Natural killer cell (primary cell): ENCODE measurements at regions not wholly inside any gene's neighbourhood (a gene's known extent, or its start where the extent isn't known, plus 50 kb on each side); places are given as distances from the start of the nearest gene placed in this dataset.

Source experiments
- ATAC-seq, 3 donors: fragments of 150-1000 bp in 2 of 3; fragments of 200-7000 bp in 1 of 3; cut with Tn5 transposase; 1 replicate in 1 of 3; 2 replicates in 2 of 3; pipeline ENCODE4 v1.10.0; 2021; ENCODE audit warnings: mild to moderate bottlenecking in 2 of 3, moderate library complexity in 2 of 3
- DNase-seq, 2 donors: peaks; one replicate each; pipeline versions ENCODE4 v3.0.0 to v3.0.0-alpha.2; 2013 to 2021; ENCODE audit warnings: mixed read lengths in 1 of 2
- H3K27ac ChIP-seq: one replicate; pipeline ENCODE4 v1.5.1; 2013; ENCODE audit warnings: mild to moderate bottlenecking, low read length
- H3K27me3 ChIP-seq: one replicate; pipeline ENCODE4 v1.6.1; 2013; ENCODE audit warnings: low read length; ENCODE audit not compliant: control insufficient read depth, insufficient read depth
- H3K36me3 ChIP-seq: one replicate; pipeline ENCODE4 v1.6.1; 2013; ENCODE audit warnings: low read length; ENCODE audit not compliant: control insufficient read depth, insufficient read depth
- H3K4me1 ChIP-seq: one replicate; pipeline ENCODE4 v1.6.1; 2013; ENCODE audit warnings: low read length; ENCODE audit not compliant: control insufficient read depth, insufficient read depth
- H3K4me3 ChIP-seq: one replicate; pipeline ENCODE4 v1.5.1; 2013; ENCODE audit warnings: low read length
- H3K9me3 ChIP-seq: one replicate; pipeline ENCODE4 v1.6.1; 2013; ENCODE audit warnings: low read length; ENCODE audit not compliant: control insufficient read depth, insufficient read depth
- H3K27ac Mint-ChIP-seq, 2 donors: one replicate each; pipeline ENCODE4 v1.8.0; 2022; ENCODE audit warnings: mild to moderate bottlenecking in 2 of 2, mixed read lengths in 2 of 2, moderate library complexity in 1 of 2
- H3K27me3 Mint-ChIP-seq, 2 donors: one replicate each; pipeline ENCODE4 v1.8.0; 2022; ENCODE audit warnings: low read depth in 2 of 2, mixed read lengths in 2 of 2
- H3K36me3 Mint-ChIP-seq: one replicate; pipeline ENCODE4 v1.8.0; 2022; ENCODE audit warnings: mixed read lengths
- H3K4me1 Mint-ChIP-seq, 2 donors: one replicate each; pipeline ENCODE4 v1.8.0; 2022; ENCODE audit warnings: mixed read lengths in 2 of 2
- H3K4me3 Mint-ChIP-seq: one replicate; pipeline ENCODE4 v1.8.0; 2022; ENCODE audit warnings: mild to moderate bottlenecking, moderate library complexity, mixed read lengths
- H3K9me3 Mint-ChIP-seq, 2 donors: one replicate each; pipeline ENCODE4 v1.8.0; 2022; ENCODE audit warnings: mixed read lengths in 2 of 2
- CTCF ChIP-seq: fragments of 200-600 bp; IDR thresholded peaks from one replicate; pipeline ENCODE4 v1.8.0; 2022; ENCODE audit warnings: antibody characterized with exemption
- WGBS: methylation state at CpG from one replicate; pipeline ENCODE4 v1.1.7; 2013; ENCODE audit warnings: missing lambda C conversion rate; ENCODE audit not compliant: insufficient coverage; 5-methylcytosine and 5-hydroxymethylcytosine counted together
- intact Hi-C: fragments of 100-400 bp; cut with micrococcal nuclease; formaldehyde crosslinking; loops from one replicate; pipeline ENCODE4 v1.14.2; 2022

GRCh38 chr4:96602661-96603060 is 762.8 kb downstream of the PDHA2 start:
- intact Hi-C loops = no loop called here
- ATAC-seq (no peak), DNase-seq (no peak)
- no peaks in the 10 kb centered on the region for H3K27me3 ChIP-seq
- WGBS = 75% methylated on average over 2 of the region's 3 CpGs
- H3K36me3 Mint-ChIP-seq = no peaks in the 10 kb centered on the region
- H3K4me3 Mint-ChIP-seq = no peak overlapping the region
- H3K4me3 ChIP-seq = no peak overlapping the region
- H3K27ac Mint-ChIP-seq = no peak overlapping the region
- TF ChIP-seq CTCF = no peak
- peaks cover 0 to 6% of the 10 kb centered on the region in 2 donors for H3K9me3 Mint-ChIP-seq
- H3K27me3 Mint-ChIP-seq = no peaks in the 10 kb centered on the region
- H3K4me1 Mint-ChIP-seq = no peaks in the 10 kb centered on the region
- H3K9me3 ChIP-seq = no peaks in the 10 kb centered on the region
- no peaks in the 10 kb centered on the region for H3K36me3 ChIP-seq
- no peaks in the 10 kb centered on the region for H3K4me1 ChIP-seq
- H3K27ac ChIP-seq = no peak overlapping the region

GRCh38 chr4:96603641-96604040 is 763.7 kb downstream of the PDHA2 start:
- no peaks in the 10 kb centered on the region for H3K36me3 ChIP-seq
- Mint-ChIP-seq H3K4me1 (no peaks in the 10 kb centered on the region), H3K27me3 (no peaks in the 10 kb centered on the region), H3K9me3 (peaks cover 4 to 12% of the 10 kb centered on the region in 2 donors), H3K36me3 (no peaks in the 10 kb centered on the region), H3K4me3 (no peak overlapping the region), H3K27ac (no peak overlapping the region)
- no peaks in the 10 kb centered on the region for H3K27me3 ChIP-seq
- no peak for TF ChIP-seq CTCF
- WGBS = 81% methylated on average over 3 of the region's 3 CpGs
- no peak overlapping the region for H3K27ac ChIP-seq
- ATAC-seq (no peak), DNase-seq (no peak)
- no peak overlapping the region for H3K4me3 ChIP-seq
- intact Hi-C loops = no loop called here
- no peaks in the 10 kb centered on the region for H3K4me1 ChIP-seq
- H3K9me3 ChIP-seq = no peaks in the 10 kb centered on the region

- no peak for TF ChIP-seq CTCF
- ATAC-seq (no peak), DNase-seq (no peak)
- H3K27me3 ChIP-seq = no peaks in the 10 kb centered on the region
- intact Hi-C loops = no loop called here
- no peaks in the 10 kb centered on the region for H3K4me1 ChIP-seq
- H3K27me3 Mint-ChIP-seq = no peaks in the 10 kb centered on the region
- no peak overlapping the region for H3K27ac ChIP-seq
- H3K36me3 ChIP-seq = no peaks in the 10 kb centered on the region
- H3K9me3 ChIP-seq = no peaks in the 10 kb centered on the region
- H3K9me3 Mint-ChIP-seq = peaks cover 7 to 9% of the 10 kb centered on the region in 2 donors
- no peak overlapping the region for H3K4me3 Mint-ChIP-seq
- H3K4me1 Mint-ChIP-seq = no peaks in the 10 kb centered on the region
- H3K27ac Mint-ChIP-seq = no peak overlapping the region
- no peaks in the 10 kb centered on the region for H3K36me3 Mint-ChIP-seq
- H3K4me3 ChIP-seq = no peak overlapping the region
Measured at GRCh38 chr4:96606451-96606850, 766.6 kb downstream of the PDHA2 start.

GRCh38 chr4:96626023-96626422 is 786.1 kb downstream of the PDHA2 start:
- Histone ChIP-seq H3K27me3 (no peaks in the 10 kb centered on the region), H3K4me3 (no peak overlapping the region), H3K36me3 (no peaks in the 10 kb centered on the region), H3K9me3 (peaks cover 3% of the 10 kb centered on the region), H3K27ac (no peak overlapping the region), H3K4me1 (no peaks in the 10 kb centered on the region)
- no peak overlapping the region for H3K4me3 Mint-ChIP-seq
- H3K4me1 Mint-ChIP-seq = no peaks in the 10 kb centered on the region
- DNase-seq = no peak
- no peaks in the 10 kb centered on the region for H3K36me3 Mint-ChIP-seq
- WGBS = 100% methylated on average over 3 of the region's 3 CpGs
- intact Hi-C loops = no loop called here
- H3K27ac Mint-ChIP-seq = no peak overlapping the region
- TF ChIP-seq CTCF = no peak
- peaks cover 6 to 12% of the 10 kb centered on the region in 2 donors for H3K9me3 Mint-ChIP-seq
- no peaks in the 10 kb centered on the region for H3K27me3 Mint-ChIP-seq
- no peak for ATAC-seq
